CD14-positive monocyte (primary cell): ENCODE measurements at regions not wholly inside any gene's neighbourhood (a gene's known extent, or its start where the extent isn't known, plus 50 kb on each side); places are given as distances from the start of the nearest gene placed in this dataset.

ENCODE experiments used
- DNase-seq, 3 donors: peaks; one replicate each; pipeline ENCODE4 v3.0.0-alpha.2; 2011 to 2022
- H2AFZ ChIP-seq: 2 replicates; pipeline ENCODE4 v1.6.0; 2012; ENCODE audit warnings: mild to moderate bottlenecking, low read depth, low read length, inconsistent platforms; ENCODE audit not compliant: insufficient read depth, poor library complexity, severe bottlenecking
- H3K27ac ChIP-seq, 2 donors: 1 replicate in 1 of 2; 2 replicates in 1 of 2; pipeline ENCODE4 v1.5.1; 2012 to 2013; ENCODE audit warnings: low read length in 2 of 2, control low read depth in 1 of 2, inconsistent platforms in 1 of 2, low read depth in 1 of 2, mild to moderate bottlenecking in 1 of 2
- H3K27me3 ChIP-seq, 2 donors: one replicate each; pipeline versions ENCODE4 v1.6.0 to v1.6.1; 2011 to 2013; ENCODE audit warnings: low read length in 2 of 2; ENCODE audit not compliant: control insufficient read depth in 2 of 2, insufficient read depth in 2 of 2
- H3K36me3 ChIP-seq, 2 donors: replicated peaks in 1 of 2; 1 replicate in 1 of 2; 2 replicates in 1 of 2; pipeline versions ENCODE4 v1.5.1 to v1.6.1; 2012 to 2013; ENCODE audit warnings: low read length in 2 of 2, control low read depth in 1 of 2, inconsistent platforms in 1 of 2, mild to moderate bottlenecking in 1 of 2; ENCODE audit not compliant: insufficient read depth in 2 of 2, control insufficient read depth in 1 of 2
- H3K4me1 ChIP-seq, 2 donors: 1 replicate in 1 of 2; 2 replicates in 1 of 2; pipeline versions ENCODE4 v1.5.1 to v1.6.1; 2012 to 2013; ENCODE audit warnings: low read length in 2 of 2, control low read depth in 1 of 2, inconsistent platforms in 1 of 2, mild to moderate bottlenecking in 1 of 2, moderate library complexity in 1 of 2; ENCODE audit not compliant: insufficient read depth in 2 of 2, control insufficient read depth in 1 of 2
- H3K4me2 ChIP-seq: replicated peaks from 2 replicates; pipeline ENCODE3; 2012; ENCODE audit warnings: low read length, moderate library complexity, mild to moderate bottlenecking; ENCODE audit not compliant: poor library complexity, severe bottlenecking; ENCODE audit errors: extremely low read depth
- H3K4me3 ChIP-seq, 3 experiments: fragments of 200-600 bp in 1 of 3; sonication (generic) in 1 of 3; replicated peaks in 1 of 3; 1 replicate in 2 of 3; 2 replicates in 1 of 3; pipeline ENCODE4 v1.5.1; 2011 to 2013; ENCODE audit warnings: low read length in 3 of 3, mild to moderate bottlenecking in 3 of 3, control low read depth in 2 of 3, low read depth in 2 of 3, inconsistent platforms in 1 of 3, moderate library complexity in 1 of 3
- H3K79me2 ChIP-seq: 2 replicates; pipeline ENCODE4 v1.6.0; 2012; ENCODE audit warnings: mild to moderate bottlenecking, control low read depth, inconsistent platforms, low read length, moderate library complexity; ENCODE audit not compliant: insufficient read depth
- H3K9ac ChIP-seq: 2 replicates; pipeline ENCODE4 v1.6.0; 2017; ENCODE audit warnings: low read length, mild to moderate bottlenecking; ENCODE audit not compliant: insufficient read depth, poor library complexity, severe bottlenecking
- H3K9me3 ChIP-seq, 2 donors: replicated peaks in 1 of 2; 1 replicate in 1 of 2; 2 replicates in 1 of 2; pipeline versions ENCODE4 v1.5.1 to v1.6.1; 2012 to 2013; ENCODE audit warnings: low read length in 2 of 2, control low read depth in 1 of 2; ENCODE audit not compliant: control insufficient read depth in 1 of 2, insufficient read depth in 1 of 2
- H4K20me1 ChIP-seq: 2 replicates; pipeline ENCODE4 v1.6.0; 2012; ENCODE audit warnings: mild to moderate bottlenecking, low read length, control low read depth, moderate library complexity; ENCODE audit not compliant: insufficient read depth
- H3K27ac Mint-ChIP-seq, 7 donors: one replicate each; pipeline ENCODE4 v1.8.0; 2020; ENCODE audit warnings: mild to moderate bottlenecking in 7 of 7, mixed read lengths in 7 of 7, moderate library complexity in 6 of 7, inconsistent platforms in 2 of 7
- H3K27me3 Mint-ChIP-seq, 3 donors: one replicate each; pipeline ENCODE4 v1.8.0; 2021 to 2022; ENCODE audit warnings: low read depth in 3 of 3, mild to moderate bottlenecking in 3 of 3, mixed read lengths in 3 of 3, moderate library complexity in 3 of 3, inconsistent platforms in 1 of 3
- H3K36me3 Mint-ChIP-seq, 2 donors: one replicate each; pipeline ENCODE4 v1.8.0; 2020; ENCODE audit warnings: mixed read lengths in 2 of 2, inconsistent platforms in 1 of 2, mild to moderate bottlenecking in 1 of 2
- H3K4me1 Mint-ChIP-seq: one replicate; pipeline ENCODE4 v1.8.0; 2020; ENCODE audit warnings: mild to moderate bottlenecking, mixed read lengths
- H3K4me3 Mint-ChIP-seq, 2 donors: one replicate each; pipeline ENCODE4 v1.8.0; 2020; ENCODE audit warnings: mild to moderate bottlenecking in 2 of 2, mixed read lengths in 2 of 2, moderate library complexity in 1 of 2
- H3K9me3 Mint-ChIP-seq, 7 donors: one replicate each; pipeline ENCODE4 v1.8.0; 2020 to 2022; ENCODE audit warnings: mixed read lengths in 7 of 7, mild to moderate bottlenecking in 6 of 7, moderate library complexity in 6 of 7, inconsistent platforms in 2 of 7
- WGBS: methylation state at CpG from one replicate; pipeline ENCODE4 v1.1.5; 2013; ENCODE audit warnings: missing lambda C conversion rate; ENCODE audit not compliant: insufficient coverage; 5-methylcytosine and 5-hydroxymethylcytosine counted together
- intact Hi-C, 2 donors: fragments of 100-400 bp; cut with micrococcal nuclease; formaldehyde crosslinking; loops; one replicate each; pipeline versions ENCODE4 v1.15.0 to v1.15.1; 2023
- TF ChIP-seq, protein P1 (sequence below): fragments of 200-600 bp; IDR thresholded peaks from one replicate; pipeline ENCODE4 v1.8.0; 2022; ENCODE audit warnings: antibody characterized with exemption, mild to moderate bottlenecking

GRCh38 chr6:164168595-164168994 is 754.1 kb downstream of the QKI start:
- Mint-ChIP-seq H3K9me3 (peaks cover under 1 to 22% (median 12%) of the 10 kb centered on the region in 7 donors), H3K36me3 (no peaks in the 10 kb centered on the region), H3K4me1 (no peaks in the 10 kb centered on the region), H3K27me3 (peaks cover 0 to 3% (median 2%) of the 10 kb centered on the region in 3 donors), H3K4me3 (no peak overlapping the region), H3K27ac (no peak overlapping the region)
- Histone ChIP-seq H3K4me1 (no peaks in the 10 kb centered on the region), H3K36me3 (no peaks in the 10 kb centered on the region), H3K9ac (no peak overlapping the region), H3K4me3 (no peak overlapping the region), H3K27me3 (no peaks in the 10 kb centered on the region), H3K27ac (no peak overlapping the region), H4K20me1 (no peaks in the 10 kb centered on the region), H2AFZ (no peak overlapping the region), H3K4me2 (no peak overlapping the region), H3K79me2 (no peaks in the 10 kb centered on the region), H3K9me3 (peaks cover 13 to 29% of the 10 kb centered on the region in 2 donors)
- no peak for DNase-seq
- 53% methylated on average over 2 of the region's 6 CpGs for WGBS
- intact Hi-C loops = no loop called here
- TF ChIP-seq, protein P1, sequence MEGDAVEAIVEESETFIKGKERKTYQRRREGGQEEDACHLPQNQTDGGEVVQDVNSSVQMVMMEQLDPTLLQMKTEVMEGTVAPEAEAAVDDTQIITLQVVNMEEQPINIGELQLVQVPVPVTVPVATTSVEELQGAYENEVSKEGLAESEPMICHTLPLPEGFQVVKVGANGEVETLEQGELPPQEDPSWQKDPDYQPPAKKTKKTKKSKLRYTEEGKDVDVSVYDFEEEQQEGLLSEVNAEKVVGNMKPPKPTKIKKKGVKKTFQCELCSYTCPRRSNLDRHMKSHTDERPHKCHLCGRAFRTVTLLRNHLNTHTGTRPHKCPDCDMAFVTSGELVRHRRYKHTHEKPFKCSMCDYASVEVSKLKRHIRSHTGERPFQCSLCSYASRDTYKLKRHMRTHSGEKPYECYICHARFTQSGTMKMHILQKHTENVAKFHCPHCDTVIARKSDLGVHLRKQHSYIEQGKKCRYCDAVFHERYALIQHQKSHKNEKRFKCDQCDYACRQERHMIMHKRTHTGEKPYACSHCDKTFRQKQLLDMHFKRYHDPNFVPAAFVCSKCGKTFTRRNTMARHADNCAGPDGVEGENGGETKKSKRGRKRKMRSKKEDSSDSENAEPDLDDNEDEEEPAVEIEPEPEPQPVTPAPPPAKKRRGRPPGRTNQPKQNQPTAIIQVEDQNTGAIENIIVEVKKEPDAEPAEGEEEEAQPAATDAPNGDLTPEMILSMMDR = no peak

DNA sequence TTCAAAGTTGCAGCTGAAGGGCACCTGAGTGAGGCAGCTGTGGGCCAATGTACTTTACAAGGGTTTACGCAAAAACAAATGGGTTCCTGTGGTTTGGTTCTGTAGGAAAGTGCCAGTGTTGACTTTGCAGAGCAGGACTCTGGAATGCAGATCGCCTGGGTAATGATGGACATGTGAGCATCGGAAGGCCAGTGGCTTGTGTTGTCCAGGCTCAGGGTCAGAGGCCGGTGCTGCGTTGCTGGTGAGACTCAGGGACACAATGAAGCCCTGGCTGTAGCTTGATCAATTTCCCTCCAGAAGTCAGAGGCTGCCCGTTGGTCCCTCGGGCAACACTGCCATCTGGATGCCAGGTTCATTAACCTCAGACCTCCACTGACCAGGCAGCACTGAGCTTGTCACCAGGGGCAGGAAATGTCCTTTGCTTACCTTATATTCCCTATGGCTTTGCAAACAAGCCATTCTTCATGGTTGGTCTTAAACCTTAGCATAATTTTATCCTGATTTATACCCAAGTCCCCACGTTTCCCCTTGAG is 753.4 kb downstream of the QKI start:
- 97% methylated on average over 7 of the region's 8 CpGs for WGBS
- Histone ChIP-seq H3K36me3 (no peaks in the 10 kb centered on the region), H3K4me2 (no peak overlapping the region), H3K4me1 (no peaks in the 10 kb centered on the region), H3K27ac (no peak overlapping the region), H3K9ac (no peak overlapping the region), H4K20me1 (no peaks in the 10 kb centered on the region), H2AFZ (no peak overlapping the region), H3K79me2 (no peaks in the 10 kb centered on the region), H3K9me3 (peaks cover 6 to 25% of the 10 kb centered on the region in 2 donors), H3K27me3 (no peaks in the 10 kb centered on the region), H3K4me3 (no peak overlapping the region)
- Mint-ChIP-seq H3K36me3 (no peaks in the 10 kb centered on the region), H3K27me3 (peaks cover 0 to 3% (median 2%) of the 10 kb centered on the region in 3 donors), H3K4me3 (no peak overlapping the region), H3K9me3 (peaks cover 0 to 22% (median 8%) of the 10 kb centered on the region in 7 donors), H3K27ac (no peak overlapping the region), H3K4me1 (no peaks in the 10 kb centered on the region)
- intact Hi-C loops = no loop called here
- TF ChIP-seq, protein P1 = no peak
- DNase-seq = no peak
